ENCODE measurements at regions not wholly inside any gene's neighbourhood (a gene's known extent, or its start where the extent isn't known, plus 50 kb on each side); places are given as distances from the start of the nearest gene placed in this dataset.

GRCh38 chr2:156883804-156884203 is 373.7 kb upstream of the GALNT5 start:
- H3K4me3 ChIP-seq (ENCODE audit: low read depth, low read length) = no peak overlapping the region
- peak; percentile 12 for DNase-seq (ENCODE audit: low read depth)
- no peak for TF ChIP-seq CTCF (IDR thresholded peaks at IDR 0.05; ENCODE audit: insufficient read depth, low read length)

DNA sequence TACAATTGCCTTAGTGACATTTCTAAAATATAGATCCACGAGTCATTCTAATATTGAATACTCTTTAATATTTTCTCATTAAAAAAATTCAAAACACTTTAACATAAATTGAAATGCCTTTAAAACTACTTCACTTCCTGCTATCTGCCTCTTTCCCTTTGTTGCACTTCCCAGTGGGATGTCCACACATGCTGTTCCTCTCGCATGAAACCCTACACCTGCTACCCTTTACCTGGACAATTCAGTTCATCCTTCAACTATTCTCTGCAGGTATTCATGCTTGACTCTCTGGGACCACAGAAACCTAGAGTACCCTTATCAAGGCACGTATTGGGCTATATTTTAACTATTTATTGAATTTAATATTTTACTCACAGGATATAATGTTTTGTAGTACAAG is 373.3 kb upstream of the GALNT5 start:
- no peak for TF ChIP-seq CTCF (IDR thresholded peaks at IDR 0.05; ENCODE audit: insufficient read depth, low read length)

DNA sequence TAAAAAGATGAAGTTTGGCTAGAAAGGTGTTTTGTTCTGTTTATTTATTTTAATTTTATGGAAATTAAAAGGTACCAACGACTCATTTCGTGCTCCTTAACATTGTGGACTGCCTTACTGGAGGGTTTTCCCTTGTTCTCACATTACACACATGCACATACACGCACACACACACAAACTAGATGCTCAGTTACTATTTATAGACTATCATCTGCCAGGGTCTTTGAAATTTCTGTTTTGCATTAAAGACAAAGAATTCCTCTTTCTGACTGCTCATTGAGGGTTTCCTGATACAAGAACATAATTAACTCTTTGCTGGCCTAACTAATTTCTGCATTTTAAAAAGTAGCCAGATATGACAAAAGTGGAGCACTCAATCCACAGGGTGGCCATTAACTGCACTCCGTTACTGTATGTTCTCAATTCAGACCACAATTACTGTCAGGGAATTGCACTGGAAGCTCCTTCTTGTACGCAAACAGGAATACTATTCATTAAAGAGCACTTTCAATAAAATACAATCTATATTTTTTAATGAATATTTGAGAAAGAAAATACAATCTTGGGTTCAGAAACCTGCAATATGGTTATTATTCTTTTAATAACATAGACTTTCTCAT is 366.9 kb upstream of the GALNT5 start:
- no peak overlapping the region for H3K4me3 ChIP-seq (ENCODE audit: low read depth, low read length)
- no peak for DNase-seq (ENCODE audit: low read depth)
- TF ChIP-seq CTCF (IDR thresholded peaks at IDR 0.05; ENCODE audit: insufficient read depth, low read length) = no peak

More for the DNA sequence above, 373.3 kb upstream of the GALNT5 start:
- H3K4me3 ChIP-seq (ENCODE audit: low read depth, low read length) = no peak overlapping the region
- DNase-seq (ENCODE audit: low read depth) = no peak

GRCh38 chr2:156891609-156892008 is 365.9 kb upstream of the GALNT5 start:
- H3K4me3 ChIP-seq (ENCODE audit: low read depth, low read length) = no peak overlapping the region
- no peak for TF ChIP-seq CTCF (IDR thresholded peaks at IDR 0.05; ENCODE audit: insufficient read depth, low read length)
- DNase-seq (ENCODE audit: low read depth) = no peak

DNA sequence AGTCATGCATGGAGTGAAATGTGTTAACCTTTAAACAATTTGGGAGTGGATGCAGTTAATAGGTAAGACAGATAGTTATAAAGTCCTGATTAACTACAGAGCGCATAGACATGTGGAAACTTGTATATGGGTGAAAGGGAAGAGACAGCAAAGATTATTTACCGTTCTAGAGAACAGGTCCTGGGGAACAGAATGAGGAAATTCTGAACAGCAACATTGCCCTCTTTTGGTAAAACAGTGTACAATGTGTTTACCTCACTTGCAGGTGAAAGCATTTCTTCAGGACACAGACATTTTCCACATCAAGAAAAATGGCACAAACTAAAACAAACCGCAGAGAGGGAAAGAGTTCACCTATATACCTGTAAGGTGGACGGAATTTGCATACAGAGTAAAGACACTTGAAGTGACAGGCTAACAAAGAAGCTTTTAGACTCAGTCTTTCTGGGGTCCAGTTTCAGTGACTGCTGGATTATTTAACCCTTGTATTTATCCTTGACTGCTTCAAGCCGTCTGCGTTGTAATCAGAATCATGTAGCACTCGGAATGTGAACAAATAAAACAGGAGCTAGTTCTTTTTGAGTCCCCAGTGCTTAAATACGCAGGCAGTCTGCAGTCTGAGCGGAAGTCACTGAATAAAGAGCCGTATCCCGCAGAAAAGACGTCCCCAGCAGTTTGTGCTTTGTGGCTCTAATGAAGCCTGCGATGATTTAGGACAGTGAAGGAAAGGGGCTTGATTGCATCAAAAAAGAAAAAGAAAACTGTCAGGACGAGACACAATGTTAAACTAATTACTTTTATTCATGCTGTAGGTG is 364.8 kb upstream of the GALNT5 start:
- peak overlapping the region; percentile 52 for H3K4me3 ChIP-seq (ENCODE audit: low read depth, low read length)
- peak; percentile 48 for DNase-seq (ENCODE audit: low read depth)
- peak; percentile 40 for TF ChIP-seq CTCF (IDR thresholded peaks at IDR 0.05; ENCODE audit: insufficient read depth, low read length)

GRCh38 chr2:156896294-156896693 is 361.2 kb upstream of the GALNT5 start:
- DNase-seq (ENCODE audit: low read depth) = no peak
- H3K4me3 ChIP-seq (ENCODE audit: low read depth, low read length) = no peak overlapping the region
- no peak for TF ChIP-seq CTCF (IDR thresholded peaks at IDR 0.05; ENCODE audit: insufficient read depth, low read length)

Data from fibroblast of the aortic adventitia (primary cell).